ENCODE measurements at regions not wholly inside any gene's neighbourhood (a gene's known extent, or its start where the extent isn't known, plus 50 kb on each side); places are given as distances from the start of the nearest gene placed in this dataset.

DNA sequence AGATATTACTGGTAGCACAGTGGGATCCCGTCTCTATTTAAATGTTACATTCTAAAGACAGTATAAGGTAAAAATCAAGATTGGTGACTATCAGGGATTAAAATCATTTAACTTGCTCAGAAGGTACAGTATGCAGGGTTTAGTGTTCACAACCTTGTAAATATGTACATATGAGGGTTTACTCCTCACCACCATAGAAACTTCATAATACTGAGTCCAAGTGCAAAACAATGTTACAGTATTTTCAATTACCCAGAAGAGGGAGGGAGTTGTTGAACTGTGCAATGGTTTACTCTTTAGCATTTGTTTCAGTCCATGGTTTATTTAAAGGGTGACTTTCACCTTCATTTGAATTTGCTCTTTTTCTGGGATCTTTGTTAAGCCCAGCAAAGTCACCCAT is 165.1 kb downstream of the ZNF621 start:
- no CpG with 5 or more reads among the region's 1 CpG for WGBS (ENCODE audit: insufficient coverage)
- no peak overlapping the region for H3K4me3 ChIP-seq (replicated peaks in 1 of 3; ENCODE audit: low read depth in 2 of 3, low read length in 3 of 3)
- intact Hi-C loops (cut with micrococcal nuclease) = no loop called here

GRCh38 chr3:40690749-40691451 is 166.1 kb downstream of the ZNF621 start:
- Mint-ChIP-seq H3K4me3 (peak overlapping the region in 1 of 2 donors; percentile 53), H3K4me1 (peaks cover 8% of the 10 kb centered on the region), H3K36me3 (no peaks in the 10 kb centered on the region), H3K27me3 (ENCODE audit: low read depth in 3 of 3) (no peaks in the 10 kb centered on the region), H3K9me3 (peaks cover 0 to 3% (median 0%) of the 10 kb centered on the region in 7 donors), H3K27ac (peak overlapping the region in 2 of 7 donors; percentile 42 to 81)
- Histone ChIP-seq H4K20me1 (ENCODE audit: insufficient read depth, low read length) (no peaks in the 10 kb centered on the region), H3K4me1 (ENCODE audit: control insufficient read depth in 1 of 2, insufficient read depth in 2 of 2, low read length in 2 of 2) (peaks cover 5 to 6% of the 10 kb centered on the region in 2 donors), H3K4me2 (replicated peaks; ENCODE audit: extremely low read depth, low read length, poor library complexity, severe bottlenecking) (no peak overlapping the region), H2AFZ (ENCODE audit: insufficient read depth, low read depth, low read length, poor library complexity, severe bottlenecking) (no peak overlapping the region), H3K4me3 (replicated peaks in 1 of 3; ENCODE audit: low read depth in 2 of 3, low read length in 3 of 3) (no peak overlapping the region), H3K36me3 (replicated peaks in 1 of 2; ENCODE audit: control insufficient read depth in 1 of 2, insufficient read depth in 2 of 2, low read length in 2 of 2) (no peaks in the 10 kb centered on the region), H3K27me3 (ENCODE audit: control insufficient read depth in 2 of 2, insufficient read depth in 2 of 2, low read length in 2 of 2) (no peaks in the 10 kb centered on the region), H3K27ac (ENCODE audit: low read depth in 1 of 2, low read length in 2 of 2) (no peak overlapping the region), H3K79me2 (ENCODE audit: insufficient read depth, low read length) (no peaks in the 10 kb centered on the region), H3K9ac (ENCODE audit: insufficient read depth, low read length, poor library complexity, severe bottlenecking) (no peak overlapping the region), H3K9me3 (replicated peaks in 1 of 2; ENCODE audit: control insufficient read depth in 1 of 2, insufficient read depth in 1 of 2, low read length in 2 of 2) (no peaks in the 10 kb centered on the region)
- TF ChIP-seq CTCF (IDR thresholded peaks at IDR 0.05) = no peak
- intact Hi-C loops (cut with micrococcal nuclease) = no loop called here
- no peak for DNase-seq
- WGBS (ENCODE audit: insufficient coverage) = 80% methylated on average over 4 of the region's 9 CpGs

More for the DNA sequence above, 165.1 kb downstream of the ZNF621 start:
- no peaks in the 10 kb centered on the region for H3K79me2 ChIP-seq (ENCODE audit: insufficient read depth, low read length)
- no peaks in the 10 kb centered on the region for H3K9me3 ChIP-seq (replicated peaks in 1 of 2; ENCODE audit: control insufficient read depth in 1 of 2, insufficient read depth in 1 of 2, low read length in 2 of 2)
- H3K27me3 ChIP-seq (ENCODE audit: control insufficient read depth in 2 of 2, insufficient read depth in 2 of 2, low read length in 2 of 2) = no peaks in the 10 kb centered on the region
- no peak overlapping the region for H3K4me3 Mint-ChIP-seq
- H3K4me2 ChIP-seq (replicated peaks; ENCODE audit: extremely low read depth, low read length, poor library complexity, severe bottlenecking) = no peak overlapping the region
- H3K4me1 ChIP-seq (ENCODE audit: control insufficient read depth in 1 of 2, insufficient read depth in 2 of 2, low read length in 2 of 2) = peaks cover 5 to 6% of the 10 kb centered on the region in 2 donors
- TF ChIP-seq CTCF (IDR thresholded peaks at IDR 0.05) = no peak
- DNase-seq = no peak
- H4K20me1 ChIP-seq (ENCODE audit: insufficient read depth, low read length) = no peaks in the 10 kb centered on the region
- H3K9ac ChIP-seq (ENCODE audit: insufficient read depth, low read length, poor library complexity, severe bottlenecking) = no peak overlapping the region
- H3K36me3 Mint-ChIP-seq = no peaks in the 10 kb centered on the region
- peaks cover 0 to 3% (median 0%) of the 10 kb centered on the region in 7 donors for H3K9me3 Mint-ChIP-seq
- peaks cover 8% of the 10 kb centered on the region for H3K4me1 Mint-ChIP-seq
- H3K36me3 ChIP-seq (replicated peaks in 1 of 2; ENCODE audit: control insufficient read depth in 1 of 2, insufficient read depth in 2 of 2, low read length in 2 of 2) = no peaks in the 10 kb centered on the region
- no peaks in the 10 kb centered on the region for H3K27me3 Mint-ChIP-seq (ENCODE audit: low read depth in 3 of 3)
- H3K27ac Mint-ChIP-seq = peak overlapping the region in 1 of 7 donors; percentile 80
- no peak overlapping the region for H2AFZ ChIP-seq (ENCODE audit: insufficient read depth, low read depth, low read length, poor library complexity, severe bottlenecking)
- H3K27ac ChIP-seq (ENCODE audit: low read depth in 1 of 2, low read length in 2 of 2) = no peak overlapping the region

Data from CD14-positive monocyte (primary cell).